HEK293 (cell line): ENCODE measurements at regions not wholly inside any gene's neighbourhood (a gene's known extent, or its start where the extent isn't known, plus 50 kb on each side); places are given as distances from the start of the nearest gene placed in this dataset.

Experiments used
- CTCF ChIP-seq: fragments of 450-650 bp; formaldehyde crosslinking; IDR thresholded peaks from 2 replicates; pipeline ENCODE4 v1.5.1; 2016; ENCODE audit warnings: missing biosample characterization, missing genetic modification characterization
- KLF1 ChIP-seq: fragments of 450-650 bp; formaldehyde crosslinking; IDR thresholded peaks from 2 replicates; pipeline ENCODE4 v1.5.1; 2016; ENCODE audit warnings: missing biosample characterization, missing genetic modification characterization
- TCF7L2 ChIP-seq: IDR thresholded peaks from 2 replicates; pipeline ENCODE4 v1.6.1; 2011; ENCODE audit warnings: low read depth, mild to moderate bottlenecking, inconsistent platforms, low read length, moderate library complexity, borderline replicate concordance
- ZNF10 ChIP-seq: fragments of 450-650 bp; formaldehyde crosslinking; IDR thresholded peaks from 2 replicates; pipeline ENCODE4 v1.5.1; 2017; ENCODE audit warnings: missing biosample characterization, missing genetic modification characterization
- ZNF350 ChIP-seq: fragments of 450-650 bp; formaldehyde crosslinking; IDR thresholded peaks from 2 replicates; pipeline ENCODE4 v1.5.0; 2017; ENCODE audit warnings: missing biosample characterization, mild to moderate bottlenecking, missing genetic modification characterization
- ZNF501 ChIP-seq: fragments of 450-650 bp; formaldehyde crosslinking; IDR thresholded peaks from 2 replicates; pipeline ENCODE4 v1.5.1; 2016; ENCODE audit warnings: missing biosample characterization, missing genetic modification characterization
- ZNF549 ChIP-seq: fragments of 450-650 bp; IDR thresholded peaks from 2 replicates; pipeline ENCODE4 v1.5.1; 2018; ENCODE audit warnings: missing biosample characterization, missing genetic modification characterization, mild to moderate bottlenecking, inconsistent platforms, moderate library complexity
- ZNF555 ChIP-seq: fragments of 450-650 bp; formaldehyde crosslinking; conservative IDR thresholded peaks from 2 replicates; pipeline ENCODE4 v1.5.1; 2017; ENCODE audit warnings: missing biosample characterization, mild to moderate bottlenecking, missing genetic modification characterization, inconsistent platforms
- ZNF654 ChIP-seq: fragments of 450-650 bp; formaldehyde crosslinking; IDR thresholded peaks from 2 replicates; pipeline ENCODE4 v1.5.1; 2016; ENCODE audit warnings: low read depth, missing biosample characterization, missing genetic modification characterization
- TF ChIP-seq, protein P1 (sequence below): fragments of 450-650 bp; formaldehyde crosslinking; IDR thresholded peaks from 2 replicates; pipeline ENCODE4 v1.5.1; 2016; ENCODE audit warnings: missing biosample characterization, missing genetic modification characterization

GRCh38 chr1:56137090-56137489, 442.3 kb downstream of the PLPP3 start:
- TF ChIP-seq CTCF (no peak), ZNF654 (no peak), TCF7L2 (no peak), ZNF555 (tag by site-specific recombination) (no peak), KLF1 (tag by site-specific recombination) (no peak), ZNF501 (no peak), ZNF549 (tag by site-specific recombination) (no peak), ZNF10 (tag by site-specific recombination) (no peak), ZNF350 (tag by site-specific recombination) (no peak)
- TF ChIP-seq, protein P1, sequence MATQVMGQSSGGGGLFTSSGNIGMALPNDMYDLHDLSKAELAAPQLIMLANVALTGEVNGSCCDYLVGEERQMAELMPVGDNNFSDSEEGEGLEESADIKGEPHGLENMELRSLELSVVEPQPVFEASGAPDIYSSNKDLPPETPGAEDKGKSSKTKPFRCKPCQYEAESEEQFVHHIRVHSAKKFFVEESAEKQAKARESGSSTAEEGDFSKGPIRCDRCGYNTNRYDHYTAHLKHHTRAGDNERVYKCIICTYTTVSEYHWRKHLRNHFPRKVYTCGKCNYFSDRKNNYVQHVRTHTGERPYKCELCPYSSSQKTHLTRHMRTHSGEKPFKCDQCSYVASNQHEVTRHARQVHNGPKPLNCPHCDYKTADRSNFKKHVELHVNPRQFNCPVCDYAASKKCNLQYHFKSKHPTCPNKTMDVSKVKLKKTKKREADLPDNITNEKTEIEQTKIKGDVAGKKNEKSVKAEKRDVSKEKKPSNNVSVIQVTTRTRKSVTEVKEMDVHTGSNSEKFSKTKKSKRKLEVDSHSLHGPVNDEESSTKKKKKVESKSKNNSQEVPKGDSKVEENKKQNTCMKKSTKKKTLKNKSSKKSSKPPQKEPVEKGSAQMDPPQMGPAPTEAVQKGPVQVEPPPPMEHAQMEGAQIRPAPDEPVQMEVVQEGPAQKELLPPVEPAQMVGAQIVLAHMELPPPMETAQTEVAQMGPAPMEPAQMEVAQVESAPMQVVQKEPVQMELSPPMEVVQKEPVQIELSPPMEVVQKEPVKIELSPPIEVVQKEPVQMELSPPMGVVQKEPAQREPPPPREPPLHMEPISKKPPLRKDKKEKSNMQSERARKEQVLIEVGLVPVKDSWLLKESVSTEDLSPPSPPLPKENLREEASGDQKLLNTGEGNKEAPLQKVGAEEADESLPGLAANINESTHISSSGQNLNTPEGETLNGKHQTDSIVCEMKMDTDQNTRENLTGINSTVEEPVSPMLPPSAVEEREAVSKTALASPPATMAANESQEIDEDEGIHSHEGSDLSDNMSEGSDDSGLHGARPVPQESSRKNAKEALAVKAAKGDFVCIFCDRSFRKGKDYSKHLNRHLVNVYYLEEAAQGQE = no peak
